H1 (cell line): ENCODE measurements at regions not wholly inside any gene's neighbourhood (a gene's known extent, or its start where the extent isn't known, plus 50 kb on each side); places are given as distances from the start of the nearest gene placed in this dataset.

Experiments
- CTCF ChIA-PET: fragments of 300-600 bp; sonication (Branson Sonifier 250); formaldehyde crosslinking; loops from one replicate; lab custom pipeline; 2021; ENCODE audit not compliant: partially characterized antibody; lab: Charles Lee
- POLR2A ChIA-PET: fragments of 300-600 bp; sonication (Branson Sonifier 250); formaldehyde crosslinking; loops from one replicate; lab custom pipeline; 2021; ENCODE audit warnings: inconsistent platforms; ENCODE audit not compliant: partially characterized antibody; lab: Charles Lee
- DNase-seq, 2 experiments: peaks; one replicate each; pipeline versions ENCODE4 v3.0.0 to v3.0.0-alpha.2; 2010 to 2022; ENCODE audit warnings: low spot score in 2 of 2, low read depth in 1 of 2, mixed read lengths in 1 of 2
- FAIRE-seq: peaks from 2 replicates; lab custom pipeline; 2011; peaks lifted over from hg19 to GRCh38; lab: Jason Lieb, UNC
- H2AFZ ChIP-seq: 2 replicates; pipeline ENCODE4 v1.8.1; 2012; ENCODE audit warnings: low read length, inconsistent platforms
- H2AK5ac ChIP-seq: 2 replicates; pipeline ENCODE4 v1.6.1; 2013; ENCODE audit warnings: low read depth, low read length
- H2BK120ac ChIP-seq: replicated peaks from 2 replicates; pipeline ENCODE3; 2013; ENCODE audit warnings: low read depth, low read length, inconsistent platforms
- H2BK12ac ChIP-seq: 2 replicates; pipeline ENCODE4 v1.6.1; 2013; ENCODE audit warnings: low read depth, low read length
- H2BK15ac ChIP-seq: 2 replicates; pipeline ENCODE4 v1.6.1; 2013; ENCODE audit warnings: low read length
- H2BK20ac ChIP-seq: 2 replicates; pipeline ENCODE4 v1.6.1; 2013; ENCODE audit warnings: low read length
- H2BK5ac ChIP-seq: 2 replicates; pipeline ENCODE4 v1.6.1; 2013; ENCODE audit warnings: low read depth, low read length
- H3K14ac ChIP-seq: 2 replicates; pipeline ENCODE4 v1.6.1; 2013; ENCODE audit warnings: inconsistent platforms; ENCODE audit not compliant: insufficient read length
- H3K18ac ChIP-seq: 2 replicates; pipeline ENCODE4 v1.6.1; 2013; ENCODE audit warnings: low read length; ENCODE audit errors: extremely low read depth
- H3K23ac ChIP-seq: 2 replicates; pipeline ENCODE4 v1.6.1; 2013; ENCODE audit warnings: inconsistent platforms; ENCODE audit not compliant: insufficient read length
- H3K23me2 ChIP-seq: 2 replicates; pipeline ENCODE4 v1.6.1; 2013; ENCODE audit warnings: low read depth, low read length
- H3K27ac ChIP-seq: 2 replicates; pipeline ENCODE4 v1.6.1; 2011; ENCODE audit warnings: low read depth, low read length, inconsistent platforms
- H3K27me3 ChIP-seq, 4 experiments: replicated peaks in 1 of 4; 1 replicate in 1 of 4; 2 replicates in 3 of 4; pipeline versions ENCODE4 v1.6.1 to v1.8.1; 2011 to 2013; ENCODE audit warnings: low read length in 3 of 4, mild to moderate bottlenecking in 3 of 4, inconsistent platforms in 2 of 4, mixed read lengths in 2 of 4, moderate library complexity in 1 of 4; ENCODE audit not compliant: control insufficient read depth in 3 of 4, insufficient read depth in 3 of 4; ENCODE audit errors: extremely low read depth in 1 of 4
- H3K36me3 ChIP-seq, 4 experiments: 2 replicates each; pipeline versions ENCODE4 v1.6.1 to v1.8.1; 2011 to 2013; ENCODE audit warnings: mild to moderate bottlenecking in 4 of 4, low read length in 3 of 4, moderate library complexity in 2 of 4, control low read depth in 1 of 4, inconsistent platforms in 1 of 4; ENCODE audit not compliant: insufficient read depth in 4 of 4, control insufficient read depth in 2 of 4
- H3K4ac ChIP-seq: replicated peaks from 2 replicates; pipeline ENCODE3; 2013; ENCODE audit warnings: low read length, low read depth, mixed read lengths, inconsistent platforms; ENCODE audit not compliant: insufficient read length
- H3K4me1 ChIP-seq, 4 experiments: replicated peaks in 1 of 4; 1 replicate in 1 of 4; 2 replicates in 3 of 4; pipeline versions ENCODE4 v1.6.1 to v1.8.1; 2011 to 2013; ENCODE audit warnings: low read length in 3 of 4, inconsistent platforms in 2 of 4, mixed read lengths in 1 of 4; ENCODE audit not compliant: insufficient read depth in 4 of 4, control insufficient read depth in 3 of 4
- H3K4me2 ChIP-seq, 2 experiments: 2 replicates each; pipeline versions ENCODE4 v1.6.1 to v1.8.1; 2011 to 2013; ENCODE audit warnings: low read depth in 2 of 2, low read length in 2 of 2, control low read depth in 1 of 2, inconsistent platforms in 1 of 2, mild to moderate bottlenecking in 1 of 2; ENCODE audit not compliant: insufficient read depth in 1 of 2
- H3K4me3 ChIP-seq, 4 experiments: fragments of 200-600, 300-600 bp in 1 of 4; sonication (generic), shearing (Covaris generic), sonication (Bioruptor Twin) in 1 of 4; 2 replicates each; pipeline versions ENCODE4 v1.5.1 to v1.8.1; 2011 to 2016; ENCODE audit warnings: low read length in 4 of 4, low read depth in 3 of 4, control low read depth in 2 of 4, inconsistent platforms in 2 of 4, mild to moderate bottlenecking in 2 of 4, mixed read lengths in 1 of 4, moderate library complexity in 1 of 4; ENCODE audit not compliant: insufficient read depth in 2 of 4; ENCODE audit errors: extremely low read depth in 1 of 4
- H3K56ac ChIP-seq: replicated peaks from 2 replicates; pipeline ENCODE3; 2013; ENCODE audit warnings: low read depth, mild to moderate bottlenecking, mixed read lengths, low read length, inconsistent platforms; ENCODE audit not compliant: insufficient read length
- H3K79me1 ChIP-seq: 2 replicates; pipeline ENCODE4 v1.6.1; 2013; ENCODE audit warnings: low read depth, low read length, control low read depth
- H3K79me2 ChIP-seq, 2 experiments: 2 replicates each; pipeline versions ENCODE4 v1.6.1 to v1.8.1; 2012 to 2013; ENCODE audit warnings: low read length in 2 of 2, mild to moderate bottlenecking in 2 of 2, inconsistent platforms in 1 of 2; ENCODE audit not compliant: insufficient read depth in 2 of 2, control insufficient read depth in 1 of 2
- H3K9ac ChIP-seq, 4 experiments: replicated peaks in 1 of 4; 1 replicate in 1 of 4; 2 replicates in 3 of 4; pipeline versions ENCODE4 v1.6.1 to v1.8.1; 2011 to 2013; ENCODE audit warnings: low read depth in 3 of 4, low read length in 3 of 4, control low read depth in 2 of 4, mild to moderate bottlenecking in 2 of 4, moderate library complexity in 2 of 4, inconsistent platforms in 1 of 4; ENCODE audit errors: extremely low read depth in 1 of 4
- H3K9me3 ChIP-seq, 2 experiments: 2 replicates each; pipeline versions ENCODE4 v1.6.1 to v1.8.1; 2012 to 2013; ENCODE audit warnings: mild to moderate bottlenecking in 2 of 2, moderate library complexity in 2 of 2, control low read depth in 1 of 2, inconsistent platforms in 1 of 2, low read depth in 1 of 2, low read length in 1 of 2, mixed read lengths in 1 of 2; ENCODE audit not compliant: insufficient read depth in 2 of 2
- H4K20me1 ChIP-seq, 2 experiments: replicated peaks in 1 of 2; 2 replicates each; pipeline versions ENCODE3 to v1.8.1; 2011 to 2013; ENCODE audit warnings: inconsistent platforms in 2 of 2, low read length in 2 of 2, mild to moderate bottlenecking in 1 of 2; ENCODE audit not compliant: insufficient read depth in 2 of 2, control insufficient read depth in 1 of 2
- H4K5ac ChIP-seq: 2 replicates; pipeline ENCODE4 v1.6.1; 2013; ENCODE audit warnings: low read length, low read depth, mixed read lengths, inconsistent platforms; ENCODE audit not compliant: insufficient read length
- H4K8ac ChIP-seq: 2 replicates; pipeline ENCODE4 v1.8.0; 2013; ENCODE audit warnings: mild to moderate bottlenecking, moderate library complexity, low read length, inconsistent platforms; ENCODE audit not compliant: insufficient read depth; ENCODE audit errors: extremely low read depth
- H4K91ac ChIP-seq: replicated peaks from 2 replicates; pipeline ENCODE3; 2013; ENCODE audit warnings: low read length, mixed read lengths, inconsistent platforms; ENCODE audit not compliant: insufficient read length
- GABPA ChIP-seq: IDR thresholded peaks from 2 replicates; pipeline ENCODE4 v1.6.1; 2011; ENCODE audit warnings: mild to moderate bottlenecking, low read length, moderate library complexity, borderline replicate concordance; ENCODE audit not compliant: insufficient read depth
- SRF ChIP-seq: IDR thresholded peaks from 2 replicates; pipeline ENCODE4 v1.6.1; 2011; ENCODE audit warnings: mild to moderate bottlenecking, low read depth, low read length, moderate library complexity
- WGBS, 2 experiments: shearing (Covaris generic) in 1 of 2; methylation state at CpG; one replicate each; pipeline versions ENCODE4 v1.1.6 to v1.1.7; 2013 to 2015; ENCODE audit warnings: low lambda C conversion rate in 2 of 2, mixed read lengths in 2 of 2, inconsistent platforms in 1 of 2, low coverage in 1 of 2, missing lambda C conversion rate in 1 of 2; ENCODE audit not compliant: insufficient replicate concordance in 2 of 2, insufficient coverage in 1 of 2, insufficient read length in 1 of 2; ENCODE audit errors: extremely low coverage in 1 of 2, missing lambda C conversion rate in 1 of 2; 5-methylcytosine and 5-hydroxymethylcytosine counted together

- Histone ChIP-seq H3K23me2 (no peaks in the 10 kb centered on the region), H3K4ac (no peak overlapping the region), H3K27me3 (no peaks in the 10 kb centered on the region), H3K79me1 (no peaks in the 10 kb centered on the region), H4K5ac (no peak overlapping the region), H3K56ac (no peak overlapping the region), H2BK120ac (no peak overlapping the region), H3K9me3 (no peaks in the 10 kb centered on the region), H4K8ac (no peak overlapping the region), H2AK5ac (no peak overlapping the region), H2BK20ac (no peak overlapping the region), H2AFZ (no peak overlapping the region), H3K27ac (no peak overlapping the region), H3K4me1 (no peaks in the 10 kb centered on the region), H2BK12ac (no peak overlapping the region), H2BK5ac (no peak overlapping the region), H3K9ac (no peak overlapping the region), H4K20me1 (no peaks in the 10 kb centered on the region), H3K23ac (no peak overlapping the region), H2BK15ac (no peak overlapping the region), H3K14ac (no peak overlapping the region), H3K79me2 (no peaks in the 10 kb centered on the region), H4K91ac (no peak overlapping the region), H3K4me3 (no peak overlapping the region), H3K4me2 (no peak overlapping the region), H3K36me3 (no peaks in the 10 kb centered on the region)
- no peak for FAIRE-seq
- DNase-seq: no peak
- POLR2A ChIA-PET: interaction anchor here (0.6 kb wide), 1 partner anchor 117 kb away, joined by 6 read pairs; no protein-coding TSS in a partner anchor
- CTCF ChIA-PET: interaction anchor here (1.0 to 1.1 kb wide), 2 partner anchors 10 to 46 kb away, joined by 5 to 6 read pairs; no protein-coding TSS in a partner anchor
- WGBS, 2 experiments: 93% methylated on average over 4 of the region's 4 CpGs; no CpG with 5 or more reads in 1 of the 2 experiments
- TF ChIP-seq GABPA (no peak), SRF (peak; percentile 39; the same call in 1 of the 2 replicates)
- TF ChIP-seq, all 59 proteins: peak for 1
- no peak overlapping the region for H3K18ac ChIP-seq
Observed at GRCh38 chr21:28791595-28792282, 200.9 kb downstream of the LTN1 start.
